HG03159 (cell line): ENCODE measurements at regions not wholly inside any gene's neighbourhood (a gene's known extent, or its start where the extent isn't known, plus 50 kb on each side); places are given as distances from the start of the nearest gene placed in this dataset.

Experiments
- ATAC-seq: cut with Tn5 transposase; IDR thresholded peaks from one replicate; pipeline ENCODE4 v1.9.1; 2021; ENCODE audit warnings: mild to moderate bottlenecking, moderate library complexity; ENCODE audit not compliant: unreplicated experiment

DNA sequence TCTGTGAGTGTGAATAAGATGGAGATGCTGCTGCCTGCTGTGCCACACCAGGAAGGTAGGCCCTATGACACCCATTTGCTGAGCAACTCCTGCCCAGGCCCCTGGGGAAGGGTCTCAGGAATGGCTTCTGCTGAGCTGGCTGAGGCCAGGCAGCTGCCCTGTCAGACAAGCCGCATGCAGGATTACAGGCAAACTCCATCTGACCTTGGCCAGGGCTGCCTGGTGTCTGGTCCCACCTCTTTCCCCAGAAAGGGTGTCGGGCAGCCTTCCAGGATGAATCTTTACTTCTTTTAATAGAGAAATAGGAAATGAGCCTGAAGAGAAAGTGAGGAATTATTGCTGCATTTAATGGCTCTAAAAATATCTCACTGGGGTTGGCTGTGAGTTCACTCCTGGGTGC is 182.5 kb downstream of the IRX5 start:
- no peak for ATAC-seq

DNA sequence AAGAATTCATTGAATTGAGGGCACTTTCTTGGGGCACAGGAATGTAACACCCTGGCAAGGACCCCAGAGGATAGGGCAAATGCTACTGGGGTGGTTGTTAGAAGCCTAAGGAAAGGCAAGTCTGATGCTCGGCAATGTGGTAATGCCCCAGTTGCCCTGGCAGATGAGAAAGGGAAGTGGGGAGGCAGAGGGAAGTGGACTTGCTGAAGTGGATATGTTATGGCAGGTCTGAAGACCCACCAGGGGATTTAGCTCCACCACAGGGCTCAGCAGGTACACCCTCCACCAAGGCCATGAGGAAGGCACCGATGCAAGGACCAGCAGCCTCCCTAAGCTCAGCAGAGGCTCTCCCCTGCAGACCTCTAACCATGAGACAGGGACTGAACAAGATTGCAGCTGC is 184.8 kb downstream of the IRX5 start:
- ATAC-seq = no peak

DNA sequence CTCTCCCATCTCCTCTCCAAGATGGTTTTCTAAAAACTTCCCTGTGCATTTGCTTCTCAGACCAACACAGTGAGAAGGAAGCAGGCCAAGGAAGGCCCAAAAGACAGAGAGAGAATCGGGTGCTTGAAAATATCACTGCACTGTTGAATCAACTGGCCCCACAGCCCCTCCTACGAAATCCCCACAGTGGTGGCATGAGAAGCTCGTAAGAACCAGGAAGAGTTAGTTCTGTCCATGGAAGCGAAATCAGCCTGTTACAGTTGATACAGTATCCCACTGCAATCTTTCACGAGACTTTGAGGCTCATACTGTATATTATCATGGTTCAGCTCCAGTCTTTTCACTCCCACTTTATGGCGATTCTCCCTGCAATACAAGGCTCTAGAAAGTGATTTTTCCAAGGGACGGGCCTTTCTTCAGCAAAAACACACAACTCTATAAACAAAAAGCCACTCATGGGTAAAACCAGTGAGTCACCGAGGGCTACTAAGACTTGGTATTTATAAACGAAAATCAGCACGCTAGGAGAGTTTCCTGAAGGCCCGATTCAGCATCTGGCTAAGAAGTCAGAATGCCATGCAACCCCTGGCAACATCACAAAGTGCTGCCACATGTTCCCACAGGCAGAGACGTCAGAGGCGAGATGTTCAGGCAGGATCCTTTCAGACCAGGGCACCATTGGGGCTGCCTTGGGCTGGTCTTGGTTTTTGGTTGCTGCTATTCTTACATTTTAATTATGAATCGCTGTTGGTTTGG is 185.7 kb downstream of the IRX5 start:
- no peak for ATAC-seq

DNA sequence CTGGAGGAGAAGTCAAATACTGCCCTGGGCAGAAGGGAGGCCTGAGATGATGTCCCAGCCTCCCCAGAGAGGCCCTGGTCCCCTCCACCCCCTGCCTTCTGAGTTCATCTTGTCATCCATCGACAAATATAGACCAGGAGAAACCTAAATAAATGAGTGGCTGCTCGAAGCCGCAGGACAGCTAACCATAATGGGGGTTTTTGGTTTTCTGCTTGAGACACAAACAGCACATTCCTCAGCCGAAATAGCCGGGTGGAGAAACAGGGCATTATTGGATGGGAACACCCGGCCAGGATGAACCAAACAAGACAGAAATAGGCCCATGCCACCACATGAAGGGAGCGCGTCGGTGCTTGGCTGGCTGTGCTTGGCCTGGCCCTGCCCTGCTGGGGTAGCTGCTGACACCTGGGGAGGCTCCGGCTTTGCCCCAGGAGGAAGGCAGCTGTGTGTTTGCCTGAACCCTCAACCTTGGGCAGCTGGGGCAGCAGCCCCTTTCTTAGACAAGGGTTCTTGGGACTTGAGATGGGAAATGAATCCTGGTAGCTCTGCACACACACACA is 188.1 kb downstream of the IRX5 start:
- no peak for ATAC-seq

DNA sequence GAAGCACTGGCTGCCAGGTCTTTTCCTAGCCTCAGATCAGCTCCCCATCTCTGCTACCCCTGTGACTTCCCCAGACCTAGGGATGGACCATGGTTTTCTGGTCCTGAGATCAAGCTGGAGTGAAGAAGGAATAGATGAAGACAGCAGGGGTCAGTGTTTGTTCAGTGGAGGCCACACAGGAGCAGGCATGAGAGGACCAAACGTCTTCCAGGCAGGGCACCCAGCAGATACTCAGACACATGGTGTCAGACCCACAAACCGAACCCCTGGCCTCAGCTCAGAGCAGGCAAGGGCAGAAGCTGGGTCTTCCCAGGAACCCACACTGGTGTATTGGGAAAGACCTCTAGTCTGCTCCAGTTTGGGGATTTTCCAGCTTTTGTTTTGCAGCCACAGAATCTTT is 189.7 kb downstream of the IRX5 start:
- no peak for ATAC-seq

DNA sequence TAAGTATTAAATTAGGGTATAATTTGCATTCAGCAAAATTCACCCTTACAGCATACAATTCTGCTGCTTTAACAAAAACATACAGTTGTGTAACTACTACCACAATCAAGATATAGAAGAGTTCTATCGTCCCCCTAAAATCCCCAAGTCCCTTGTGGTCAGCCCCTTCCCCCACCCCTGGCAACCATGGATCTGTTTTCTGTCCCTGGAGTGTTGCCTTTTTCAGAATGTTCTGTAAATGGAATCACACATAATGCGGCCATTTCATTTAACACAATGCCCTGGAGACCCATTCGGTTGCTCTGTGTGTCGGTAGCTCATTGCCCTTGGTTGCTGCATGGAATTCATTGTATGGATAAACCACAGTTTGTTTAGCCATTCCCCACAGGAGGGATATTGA is 190.2 kb downstream of the IRX5 start:
- no peak for ATAC-seq

DNA sequence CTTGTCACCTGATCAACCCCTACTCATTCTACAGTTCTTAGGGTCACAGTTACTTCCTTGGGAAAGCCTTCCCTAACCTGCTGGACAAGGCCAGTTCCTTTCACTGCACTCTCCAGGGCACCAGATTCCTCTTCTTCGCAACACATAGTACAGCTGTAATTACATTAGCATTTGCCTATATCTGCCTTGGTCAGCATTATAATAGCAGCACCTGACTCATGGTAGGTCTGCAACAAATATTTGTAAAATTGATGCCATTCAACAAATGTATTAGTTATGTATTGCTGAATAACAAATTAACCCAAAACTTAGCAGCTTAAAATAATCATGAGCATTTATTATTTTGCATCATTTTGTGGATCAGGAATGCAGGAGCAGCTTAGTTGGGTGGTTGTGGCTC is 193.0 kb downstream of the IRX5 start:
- ATAC-seq = no peak

DNA sequence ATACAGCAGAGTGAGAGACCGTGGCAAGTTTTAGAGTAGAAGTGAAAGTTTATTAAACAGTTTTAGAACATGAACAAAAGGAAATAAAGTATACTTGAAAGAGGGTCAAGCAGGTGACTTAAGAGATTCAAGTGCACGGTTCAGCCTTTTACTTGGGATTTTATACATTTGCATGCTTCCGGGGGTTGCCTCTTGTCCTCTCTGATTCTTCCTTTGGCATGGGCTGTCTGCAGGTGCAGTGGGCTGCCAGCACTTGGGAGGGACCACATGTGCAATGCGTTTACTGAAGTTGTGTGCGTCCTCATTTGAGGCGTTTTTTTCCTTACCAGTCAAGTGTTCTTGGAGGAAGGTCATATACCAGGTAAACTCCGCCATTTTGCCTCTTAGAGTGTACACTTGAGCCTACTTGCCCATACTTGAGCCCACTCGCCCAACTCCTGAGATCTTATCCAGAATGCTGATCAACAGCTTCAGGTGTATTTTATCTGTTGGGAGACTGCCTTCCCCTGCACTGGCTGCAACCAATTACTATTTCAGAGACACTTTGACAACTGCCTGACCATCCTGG is 195.2 kb downstream of the IRX5 start:
- no peak for ATAC-seq

DNA sequence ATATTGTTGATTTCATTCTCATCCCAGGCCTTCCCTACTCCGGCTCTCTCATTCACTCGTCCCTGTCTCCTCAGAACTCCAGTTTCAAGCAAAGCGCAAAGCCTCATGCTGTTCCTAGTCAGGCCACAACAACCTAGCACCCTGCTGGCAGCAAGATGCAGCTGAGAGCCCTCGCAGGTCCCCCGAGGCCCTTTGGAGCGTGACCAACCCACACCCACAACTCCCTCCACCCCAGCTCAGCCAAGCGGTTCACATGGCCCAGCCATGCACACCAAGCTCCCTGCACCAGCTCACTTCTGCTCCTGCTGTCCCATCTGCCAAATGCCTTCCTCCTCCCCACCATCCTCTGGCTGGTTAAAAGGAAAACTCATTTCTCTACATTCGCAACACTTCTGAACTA is 195.8 kb downstream of the IRX5 start:
- no peak for ATAC-seq

DNA sequence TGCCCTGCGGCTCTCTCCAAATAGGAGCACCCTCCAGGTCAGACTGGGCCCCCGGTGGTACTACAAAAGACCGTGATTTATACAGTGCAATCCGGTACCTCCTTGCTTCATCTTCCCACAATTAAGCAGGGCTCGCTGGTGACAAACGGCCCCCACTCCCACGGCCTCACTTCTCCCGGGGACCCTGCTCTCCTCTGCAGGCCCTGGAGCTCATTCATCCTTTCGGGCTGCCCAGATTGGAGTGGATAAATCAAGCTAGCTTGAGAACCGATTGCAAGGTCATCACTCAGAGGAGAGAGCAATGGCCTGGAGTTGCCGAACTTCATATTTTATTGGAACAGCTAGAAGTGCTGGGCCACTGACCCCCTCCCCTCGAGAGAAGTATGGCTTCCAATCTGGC is 193.5 kb upstream of the IRX6 start:
- ATAC-seq = no peak

DNA sequence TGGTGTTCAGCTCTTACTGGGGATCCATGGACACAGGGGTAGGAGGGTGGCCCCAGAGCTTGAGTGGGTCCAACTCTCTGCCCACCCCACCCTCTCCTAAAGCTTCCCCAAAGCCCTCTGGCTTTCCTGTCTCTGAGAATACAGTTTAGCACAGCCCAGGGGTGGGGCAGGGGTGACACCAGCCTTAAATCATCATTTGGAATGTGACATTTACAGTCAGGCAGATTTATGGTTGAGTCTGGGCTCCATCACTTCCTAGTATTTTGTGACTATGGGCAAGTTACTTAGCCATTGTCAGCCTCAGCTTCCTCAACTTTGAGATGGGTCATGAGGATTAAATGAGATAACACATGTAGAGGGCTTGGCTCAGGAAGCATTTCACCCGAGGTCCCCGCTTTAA is 193.1 kb upstream of the IRX6 start:
- ATAC-seq = no peak

DNA sequence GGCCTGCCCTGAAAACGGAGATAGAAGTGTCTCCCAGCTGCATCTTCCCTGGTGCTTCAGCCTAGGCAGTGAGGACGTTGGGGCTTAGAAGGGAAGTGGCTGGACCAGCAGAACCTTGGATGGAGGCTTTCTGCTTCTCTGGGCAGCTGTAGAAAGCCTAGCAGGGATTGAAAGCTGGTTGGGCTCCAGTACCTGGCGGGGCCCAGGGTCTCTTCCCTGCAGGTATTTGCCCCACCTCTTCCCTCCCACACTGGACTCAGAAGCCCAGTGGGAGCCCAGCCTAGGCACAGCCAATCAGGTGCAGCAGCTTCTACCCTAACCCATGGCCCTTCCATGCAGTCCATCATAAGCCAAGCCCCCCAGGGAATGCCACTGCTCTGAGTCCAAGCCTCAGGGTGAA is 190.3 kb upstream of the IRX6 start:
- no peak for ATAC-seq

DNA sequence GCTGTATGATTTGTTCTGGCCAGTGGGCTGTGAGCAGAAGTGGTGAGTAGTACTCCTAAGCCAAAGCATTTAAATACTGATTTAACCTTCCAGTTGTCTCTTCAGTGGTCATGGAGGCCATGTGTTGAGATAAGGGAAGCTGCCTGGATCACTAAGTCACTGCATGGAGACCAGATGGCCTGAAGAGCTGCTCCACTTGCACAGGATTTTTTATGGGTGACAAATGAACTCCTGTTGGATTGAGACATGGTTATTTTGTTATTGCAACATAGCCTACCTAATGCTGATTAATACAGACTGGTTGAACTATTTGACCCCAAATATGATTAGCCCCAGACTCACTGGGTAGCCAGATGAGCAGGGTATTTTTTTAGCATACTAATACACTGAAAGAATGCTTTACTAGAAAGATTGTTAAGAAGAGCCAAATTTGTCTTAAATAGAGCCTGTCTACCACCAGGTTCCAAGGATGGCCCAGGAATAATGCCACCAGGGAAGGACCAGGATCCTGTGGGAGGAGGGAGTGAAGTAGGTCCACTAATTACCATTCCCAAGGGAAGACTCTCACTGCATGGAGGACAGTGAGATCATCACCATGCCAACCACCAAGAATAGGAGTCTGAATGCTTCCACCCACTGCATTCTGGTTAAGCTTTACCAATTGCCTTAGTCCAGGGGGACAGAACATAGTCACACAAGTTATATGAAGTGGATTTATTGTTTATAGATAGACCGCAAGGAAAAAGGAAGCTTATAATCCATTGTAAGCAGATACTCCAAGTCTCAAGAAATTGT is 187.4 kb upstream of the IRX6 start:
- no peak for ATAC-seq

DNA sequence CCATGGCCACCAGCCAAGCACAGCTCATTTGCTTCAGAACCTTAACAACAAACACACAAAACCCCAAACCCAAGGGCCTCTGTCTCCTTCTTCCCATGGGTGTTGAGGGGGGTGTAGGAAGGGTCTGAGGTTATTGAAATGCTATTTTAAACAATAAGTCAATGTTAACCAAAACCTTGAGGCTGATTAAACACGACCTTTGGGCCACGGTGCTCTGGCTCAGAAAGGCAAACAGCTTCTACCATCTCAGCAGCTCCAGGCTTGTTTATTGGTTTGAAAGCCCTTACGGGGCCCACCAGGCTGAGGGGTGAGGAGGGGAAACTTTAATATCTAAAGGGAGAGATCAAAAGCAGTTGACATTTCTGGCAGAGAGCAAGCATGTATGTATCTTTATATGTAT is 185.7 kb upstream of the IRX6 start:
- no peak for ATAC-seq

DNA sequence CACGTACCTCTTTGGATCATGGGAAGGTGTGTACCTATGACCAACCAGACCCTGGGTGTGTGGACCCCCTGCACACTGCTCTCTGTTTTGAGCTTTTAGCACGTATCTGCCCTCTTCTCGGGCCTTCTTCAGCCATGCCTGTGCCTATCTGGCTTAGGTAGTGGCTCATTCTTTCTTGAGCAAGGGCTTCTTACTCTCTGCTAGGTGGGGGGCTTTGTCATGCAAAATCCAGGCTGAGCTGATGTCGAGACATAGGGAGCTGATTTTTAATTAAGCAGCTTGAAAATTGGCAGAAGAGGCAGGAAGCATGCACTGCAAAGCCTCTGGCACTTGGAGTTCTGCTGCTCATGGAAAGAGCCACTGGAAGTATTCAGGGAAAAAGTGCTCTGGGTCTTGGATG is 181.6 kb upstream of the IRX6 start:
- no peak for ATAC-seq

DNA sequence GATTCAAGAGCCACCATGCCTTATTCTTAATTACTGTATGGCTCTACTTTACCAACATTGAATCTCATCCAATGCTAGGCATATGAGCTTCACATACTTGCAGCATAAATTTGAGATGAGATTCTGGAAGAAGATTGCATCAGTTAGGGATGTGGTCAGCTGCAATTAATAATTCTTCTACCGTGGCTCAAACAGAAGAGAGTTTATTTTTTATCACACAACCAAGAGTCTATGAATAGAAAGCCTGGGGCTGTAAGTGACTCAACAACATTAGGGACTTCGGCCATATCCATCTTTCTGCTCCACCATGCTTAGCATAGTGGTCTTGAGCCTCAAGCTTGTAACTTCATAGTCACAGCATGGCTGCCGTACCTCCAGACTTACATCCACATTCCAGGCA is 179.4 kb upstream of the IRX6 start:
- ATAC-seq = no peak

DNA sequence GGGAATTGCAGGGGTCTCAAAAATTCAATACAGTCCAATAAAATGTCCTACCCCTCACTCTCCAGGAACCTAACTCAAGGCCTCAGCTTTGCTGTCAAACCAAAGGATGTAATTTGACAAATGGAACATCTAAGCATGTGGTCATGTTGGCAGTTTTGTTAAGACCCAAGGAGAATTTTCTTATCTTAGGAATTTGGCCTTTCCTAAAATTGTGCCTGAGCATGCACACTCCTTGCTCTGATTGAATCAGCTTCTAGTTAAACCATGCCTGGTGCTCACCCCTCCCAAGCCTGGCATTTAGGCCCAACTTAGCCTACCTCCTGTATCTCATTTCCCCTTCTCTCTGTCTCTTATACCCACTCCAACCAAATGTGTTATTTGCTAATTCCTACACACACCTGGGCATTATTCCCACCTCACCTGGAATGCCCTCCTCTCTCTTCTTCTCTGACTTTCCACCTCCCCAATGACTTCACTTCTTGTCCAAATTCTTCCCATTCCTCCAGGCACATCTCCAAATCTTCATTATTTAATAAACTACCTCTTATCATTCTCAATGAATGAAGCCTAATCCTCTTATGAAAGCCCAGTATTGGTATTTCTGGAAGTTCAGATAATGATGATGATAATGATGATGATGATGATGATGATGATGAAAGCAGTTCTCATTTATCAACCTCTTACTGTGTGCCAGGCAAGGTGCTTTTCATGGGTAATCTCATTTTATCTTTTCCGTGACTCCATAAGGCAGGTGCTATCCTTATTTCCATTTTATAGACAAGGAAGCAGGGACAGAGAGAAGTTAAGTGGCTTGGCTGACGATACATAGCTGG is 178.0 kb upstream of the IRX6 start:
- ATAC-seq = no peak

DNA sequence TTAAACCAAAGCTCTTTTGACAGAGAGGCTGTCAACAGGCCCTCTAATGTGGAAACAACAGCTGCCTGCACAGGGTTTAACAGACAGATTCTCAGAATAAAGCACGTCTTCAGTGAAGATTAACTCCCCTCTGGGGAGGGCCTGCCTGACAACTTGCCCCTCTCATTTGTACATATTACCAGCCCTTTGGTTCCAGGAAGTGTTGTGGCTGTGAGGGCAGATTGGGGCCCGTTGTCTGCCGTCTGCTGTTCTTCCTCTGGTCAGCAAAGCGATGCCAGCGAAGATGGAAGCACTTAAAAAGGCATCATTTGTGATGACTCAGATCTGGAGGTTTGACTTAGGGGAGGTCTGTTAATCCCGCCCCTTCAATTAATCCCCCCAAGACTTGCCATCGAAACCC is 177.0 kb upstream of the IRX6 start:
- ATAC-seq = no peak

DNA sequence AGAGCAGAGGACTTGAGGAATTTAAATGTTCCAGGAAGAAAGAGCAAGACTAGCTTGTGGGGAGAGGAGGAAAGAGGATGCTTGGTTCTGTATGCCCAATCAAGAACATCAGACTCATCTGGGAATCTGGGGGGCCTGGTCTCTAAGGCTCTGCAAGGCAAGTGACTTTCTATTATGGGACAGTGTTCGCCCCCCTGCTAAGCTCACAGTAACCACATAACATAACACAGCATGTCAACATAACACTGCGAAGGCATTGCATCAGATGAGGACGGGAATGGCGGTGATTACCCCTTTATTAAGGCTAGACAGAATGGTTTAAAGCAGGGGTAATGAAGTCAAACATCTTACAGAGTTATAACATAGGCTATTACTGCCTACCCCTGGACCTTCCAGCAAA is 176.6 kb upstream of the IRX6 start:
- ATAC-seq = no peak

DNA sequence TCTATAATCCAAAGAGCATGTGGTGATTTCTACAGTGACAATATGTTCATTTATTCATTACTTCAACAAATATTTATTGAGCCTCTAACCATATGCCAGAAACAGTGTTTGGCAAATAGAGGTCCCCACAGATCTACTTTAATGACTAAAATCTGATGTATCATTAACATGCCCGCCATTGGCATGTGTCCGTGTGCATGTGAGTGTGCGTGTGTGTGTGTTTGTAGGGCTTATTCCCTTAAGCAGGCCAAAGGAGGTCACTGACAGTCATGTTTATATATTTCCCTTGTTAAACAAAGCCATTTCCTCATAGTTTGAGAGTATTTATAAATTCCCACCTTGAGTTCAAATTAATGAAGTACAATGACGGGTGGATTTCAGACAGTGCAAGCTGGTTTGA is 174.4 kb upstream of the IRX6 start:
- ATAC-seq = no peak
